Renal pelvis (tissue), 1 donor: ENCODE measurements at regions not wholly inside any gene's neighbourhood (a gene's known extent, or its start where the extent isn't known, plus 50 kb on each side); places are given as distances from the start of the nearest gene placed in this dataset.
A peak's percentile ranks its signal among the peaks of the same experiment; 100 is the strongest.

Source experiments
- DNase-seq: peaks from one replicate; pipeline ENCODE4 v3.0.0-alpha.2; 2013

DNA sequence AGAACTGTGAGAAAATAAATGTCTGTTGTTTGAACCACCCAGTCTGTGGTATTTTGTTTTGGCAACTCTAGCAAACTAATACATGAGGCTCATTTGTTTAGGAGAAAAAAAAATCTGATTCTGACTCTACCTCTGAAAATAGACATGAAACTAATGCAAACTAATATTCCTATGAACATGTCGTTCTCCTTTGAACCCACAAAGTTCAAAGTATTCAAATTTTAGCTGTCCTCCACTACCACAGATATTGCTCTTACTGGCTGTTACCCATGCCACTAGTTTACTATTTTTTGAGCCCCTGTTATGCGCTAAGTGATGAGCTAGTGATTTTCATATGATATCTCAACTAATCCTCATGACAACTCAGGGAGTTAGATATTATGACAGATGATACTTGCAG is 58.8 kb upstream of the ZNF804B start:
- DNase-seq = no peak

DNA sequence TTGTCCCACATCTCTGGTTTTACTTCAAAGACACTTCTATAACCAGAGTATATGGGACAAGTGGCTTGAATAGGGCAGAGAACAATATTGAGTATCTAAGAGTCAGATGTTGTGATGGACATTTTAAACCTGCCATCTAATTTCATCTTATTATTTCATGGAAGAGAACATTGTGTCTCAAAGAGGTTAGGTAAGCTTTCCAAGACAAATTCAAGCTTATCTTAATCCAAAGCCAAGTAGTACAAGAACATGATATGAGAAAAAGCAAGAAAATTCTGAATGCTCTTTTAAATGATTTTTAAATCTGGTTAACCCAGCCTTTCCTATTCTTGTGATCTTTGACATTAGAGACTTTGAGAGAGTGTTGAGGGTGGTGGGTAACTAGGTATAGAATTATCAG is 65.3 kb upstream of the ZNF804B start:
- DNase-seq = no peak

DNA sequence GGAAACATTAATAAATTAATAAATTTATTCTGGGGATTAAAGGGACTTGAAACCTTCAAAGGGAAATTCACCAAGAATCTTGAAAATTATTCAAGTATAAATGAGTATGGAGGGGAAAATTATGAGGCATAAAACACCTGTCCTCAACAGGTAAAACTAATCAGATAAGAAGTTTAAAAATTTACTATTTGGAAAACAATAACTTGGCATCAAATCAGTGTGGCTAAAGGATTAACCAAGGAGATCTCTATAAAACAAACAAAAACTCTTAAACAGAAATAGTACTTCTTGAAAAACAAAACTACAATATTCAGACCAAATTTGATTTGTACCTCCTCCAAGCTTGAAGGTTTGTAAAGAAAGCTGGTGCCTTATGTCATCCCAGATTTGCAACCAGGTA is 66.4 kb upstream of the ZNF804B start:
- no peak for DNase-seq

DNA sequence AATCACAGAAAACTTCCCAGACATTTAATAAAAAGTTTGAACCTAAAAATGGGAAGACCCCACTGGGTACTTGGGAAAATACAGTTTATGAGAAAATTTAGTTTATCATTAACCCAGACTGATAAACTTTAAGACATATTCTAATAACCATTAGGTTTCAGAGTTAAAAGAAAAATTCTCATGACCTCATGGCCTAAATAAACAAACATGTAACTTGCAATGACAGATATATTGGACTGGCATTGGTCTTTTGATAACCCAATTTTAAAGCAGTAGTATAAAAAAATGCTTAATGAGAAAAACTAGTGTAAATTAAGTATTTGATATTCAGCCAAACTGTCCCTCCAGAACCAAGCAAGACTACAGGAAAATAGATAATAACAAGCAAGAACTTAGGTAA is 67.0 kb upstream of the ZNF804B start:
- no peak for DNase-seq

DNA sequence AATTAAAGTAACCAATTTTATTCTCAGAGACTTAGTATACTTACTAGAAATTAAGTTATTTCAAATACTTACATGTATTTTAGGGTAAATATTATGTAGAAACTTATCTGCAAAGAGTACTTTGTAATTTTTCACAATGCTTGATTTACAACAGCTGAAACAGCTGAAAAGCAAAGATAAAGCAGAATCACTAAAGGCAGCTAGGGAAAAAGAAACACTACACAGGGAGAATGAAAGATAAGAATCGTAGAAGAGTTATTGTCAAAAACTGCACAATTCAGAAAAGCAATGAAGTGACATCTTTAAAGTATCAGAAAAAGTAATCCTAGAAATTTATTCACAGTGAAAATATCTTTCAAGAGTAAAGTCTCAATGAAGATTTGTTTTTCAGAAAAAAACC is 69.7 kb upstream of the ZNF804B start:
- no peak for DNase-seq

DNA sequence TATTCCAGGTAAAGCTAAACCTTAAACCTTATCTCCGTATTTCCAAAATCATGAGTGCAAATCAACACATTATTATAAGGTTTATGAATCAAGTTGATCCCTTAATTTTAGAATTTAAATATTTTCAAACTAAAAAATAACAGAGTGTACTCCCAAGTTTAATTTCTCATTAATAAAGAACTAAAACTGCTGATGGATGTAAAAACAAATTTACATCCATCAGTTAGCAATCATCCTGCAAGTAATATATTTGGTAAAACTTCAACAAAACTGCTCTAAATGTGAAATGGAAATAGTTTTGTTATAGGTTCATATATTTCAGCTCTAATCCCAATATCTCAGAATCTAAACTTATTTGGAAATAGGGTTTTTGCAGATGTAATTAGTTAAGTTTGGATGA is 71.3 kb upstream of the ZNF804B start:
- no peak for DNase-seq

DNA sequence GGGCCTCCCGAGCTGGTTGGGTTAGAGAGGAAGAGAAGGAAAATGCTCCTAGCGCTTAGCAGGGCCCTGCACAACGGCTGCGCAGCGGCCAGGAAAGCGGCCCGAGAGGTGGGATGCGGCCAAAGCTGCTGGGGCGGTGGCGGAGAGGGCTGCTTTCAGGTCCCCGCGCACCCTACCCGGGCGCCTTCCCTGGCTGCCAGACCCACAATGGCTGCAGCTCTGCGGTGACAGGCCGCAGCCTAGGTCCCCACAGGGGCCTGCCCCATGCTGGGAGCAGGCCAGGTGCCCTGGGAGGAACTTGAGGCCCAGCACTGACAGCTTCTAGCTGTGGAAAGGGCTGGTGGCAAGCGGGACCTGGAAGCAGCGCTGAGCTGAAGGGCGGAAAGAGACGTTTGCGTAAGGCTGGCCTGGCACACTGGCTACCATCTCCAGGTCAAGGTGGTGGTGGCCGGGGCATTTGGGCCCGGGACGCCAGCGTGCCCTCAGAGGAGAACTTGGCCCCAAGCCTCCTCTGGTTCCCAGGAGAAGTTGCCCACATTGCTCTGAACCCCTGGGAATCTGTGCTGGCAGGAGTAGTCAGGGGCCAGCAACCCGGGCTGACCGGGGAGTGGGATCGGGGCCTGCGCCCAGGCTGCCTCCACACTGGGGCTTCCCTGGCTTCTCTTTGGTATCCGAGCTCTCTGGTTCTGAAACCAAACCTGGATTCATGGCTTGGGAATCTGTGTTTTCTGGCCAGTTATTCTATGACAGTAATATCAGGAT is 72.9 kb upstream of the ZNF804B start:
- DNase-seq = no peak

DNA sequence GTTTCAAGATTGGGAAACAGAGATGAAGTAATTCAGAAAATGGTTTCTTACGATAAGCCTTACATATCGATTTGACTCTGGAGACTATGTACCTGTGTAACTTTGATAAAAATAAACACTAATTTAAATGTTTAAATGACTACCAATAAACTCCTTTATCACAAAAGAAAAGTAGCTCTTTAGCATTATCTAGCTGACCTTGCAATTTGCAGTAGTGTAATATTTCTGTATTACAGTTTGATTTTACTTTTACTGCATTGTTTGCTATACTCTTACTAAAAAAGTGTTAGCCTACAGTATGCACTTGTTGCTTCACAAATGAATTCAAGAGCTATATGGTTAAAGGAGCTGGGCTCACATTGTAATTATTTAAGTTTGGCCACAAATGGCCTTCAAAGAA is 77.8 kb upstream of the ZNF804B start:
- no peak for DNase-seq

DNA sequence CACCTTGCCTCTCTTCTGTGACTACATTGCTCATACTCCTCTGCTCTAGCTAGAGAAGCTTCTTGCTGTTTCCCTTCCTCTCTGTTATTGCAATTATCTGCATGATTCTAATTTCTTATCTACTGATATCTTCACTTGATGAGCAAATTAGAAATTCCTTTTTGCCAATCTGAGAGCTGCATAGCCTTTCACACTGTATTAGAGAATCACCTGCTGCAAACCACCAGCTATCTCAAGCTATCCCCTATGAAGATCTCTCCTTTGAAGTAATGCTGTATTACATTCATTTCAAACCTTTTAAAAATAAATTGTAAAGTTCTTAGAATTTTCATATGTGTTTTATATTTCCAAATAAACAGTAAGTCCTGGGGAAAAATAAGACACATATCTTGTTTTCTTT is 89.0 kb upstream of the ZNF804B start:
- no peak for DNase-seq

DNA sequence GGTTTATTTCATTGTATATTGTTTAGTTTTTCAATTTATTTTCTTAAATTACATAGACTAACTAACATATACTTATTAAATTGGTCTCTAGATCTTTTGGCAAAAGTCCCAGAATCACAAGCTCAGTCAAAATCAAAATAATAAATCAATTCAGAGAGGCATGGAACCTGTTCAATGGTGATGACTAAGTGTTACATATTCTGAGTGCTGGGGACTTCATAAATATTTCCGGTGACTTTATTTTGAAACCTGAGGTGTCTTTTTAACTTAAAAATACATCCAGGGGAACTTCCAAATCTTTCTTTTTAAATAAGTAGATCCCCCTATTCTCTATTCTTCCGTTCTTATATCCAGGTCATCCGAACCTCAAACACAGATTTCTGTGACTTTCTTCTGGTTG is 89.6 kb upstream of the ZNF804B start:
- no peak for DNase-seq

DNA sequence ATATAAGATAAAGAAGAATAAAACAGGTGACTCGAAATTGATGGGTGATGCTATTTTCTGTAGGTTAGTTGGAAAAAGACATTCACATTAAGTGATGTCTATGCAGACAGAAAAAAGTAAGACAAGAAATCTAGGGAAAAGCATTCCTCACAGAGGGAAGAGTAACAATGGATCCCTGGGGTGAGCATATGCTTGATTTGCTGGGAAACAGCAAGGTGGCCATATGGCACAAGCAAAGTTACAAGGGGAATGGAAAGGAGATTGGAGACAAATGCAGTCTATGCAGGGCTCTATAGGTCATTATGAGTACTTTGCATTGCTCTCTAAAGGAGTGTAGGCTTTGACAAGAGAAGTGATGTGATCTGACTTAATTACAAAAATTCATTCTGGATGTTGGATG is 90.9 kb upstream of the ZNF804B start:
- no peak for DNase-seq

DNA sequence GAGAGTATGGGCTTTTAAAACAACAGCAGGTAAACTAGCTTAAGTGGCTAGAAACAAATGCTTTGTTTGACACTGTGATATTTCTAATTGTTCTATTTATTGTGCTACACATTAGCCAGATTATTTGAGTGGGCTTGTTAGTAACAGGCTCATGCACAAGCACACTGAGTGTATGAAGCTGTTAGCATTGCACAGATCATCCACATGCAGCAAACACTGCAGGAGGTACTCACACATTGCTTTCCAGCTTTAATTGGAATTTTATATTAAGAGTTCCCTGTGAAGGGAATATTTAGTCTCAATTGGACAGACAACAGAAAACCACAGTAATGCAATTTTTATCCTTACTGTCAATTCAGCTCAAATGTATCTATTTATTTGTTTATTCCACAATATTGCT is 92.9 kb upstream of the ZNF804B start:
- no peak for DNase-seq

DNA sequence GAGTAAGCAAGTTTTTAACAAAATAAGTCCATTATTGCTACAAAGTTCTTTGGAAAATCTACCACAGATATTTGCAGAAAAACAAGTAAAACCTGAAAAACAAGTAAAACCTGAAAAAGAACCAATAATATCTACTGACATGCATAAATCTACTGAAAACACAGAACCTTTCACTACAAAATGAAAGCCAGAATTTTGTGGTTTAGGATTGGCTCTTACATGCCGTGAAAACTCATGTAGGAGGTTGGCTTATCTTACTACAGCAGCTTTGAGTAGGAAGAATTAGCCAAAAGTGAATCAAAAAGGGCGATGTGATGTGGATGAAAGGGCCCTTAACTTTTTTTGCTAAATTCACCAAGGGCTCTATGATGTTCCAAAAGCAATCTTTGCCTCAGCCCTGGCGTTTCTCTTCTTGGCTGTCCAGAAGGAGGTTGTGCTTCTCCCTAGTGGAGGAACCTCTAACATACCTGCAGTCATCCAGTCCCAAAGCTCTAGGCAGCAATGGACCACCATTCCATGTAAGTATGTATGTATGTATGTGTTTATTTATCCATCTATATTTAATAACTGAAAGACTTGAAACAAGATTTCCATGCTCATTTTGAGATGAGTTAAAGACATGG is 93.5 kb upstream of the ZNF804B start:
- DNase-seq = no peak

DNA sequence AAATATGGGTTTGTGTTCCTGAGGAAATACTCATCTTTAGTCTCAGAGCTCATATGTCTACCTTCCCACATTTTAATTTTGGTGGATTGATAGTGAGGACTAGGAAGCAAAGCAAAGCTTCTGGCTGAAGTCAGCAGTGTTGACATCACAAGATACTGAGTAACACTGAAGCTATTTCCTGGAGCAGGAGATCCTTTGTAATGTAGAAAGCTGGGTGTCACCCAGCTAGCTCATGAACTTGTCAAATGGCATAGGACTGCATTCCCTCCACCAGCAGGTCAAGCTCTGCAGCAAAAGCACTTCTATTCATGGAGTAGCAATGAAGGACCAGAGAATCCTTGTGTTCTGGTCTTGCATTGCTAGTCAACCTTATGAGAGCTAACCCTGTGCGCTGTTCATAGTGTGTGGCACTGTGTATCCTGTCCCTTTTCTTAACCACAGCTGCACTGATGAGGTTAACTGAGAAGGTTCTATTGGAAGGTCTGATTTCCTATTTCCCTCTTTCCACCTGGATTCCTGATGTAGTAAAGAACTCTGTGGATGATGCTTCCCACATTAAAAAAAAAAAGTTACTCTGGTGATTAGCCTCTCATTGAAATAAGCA is 94.8 kb upstream of the ZNF804B start:
- no peak for DNase-seq

DNA sequence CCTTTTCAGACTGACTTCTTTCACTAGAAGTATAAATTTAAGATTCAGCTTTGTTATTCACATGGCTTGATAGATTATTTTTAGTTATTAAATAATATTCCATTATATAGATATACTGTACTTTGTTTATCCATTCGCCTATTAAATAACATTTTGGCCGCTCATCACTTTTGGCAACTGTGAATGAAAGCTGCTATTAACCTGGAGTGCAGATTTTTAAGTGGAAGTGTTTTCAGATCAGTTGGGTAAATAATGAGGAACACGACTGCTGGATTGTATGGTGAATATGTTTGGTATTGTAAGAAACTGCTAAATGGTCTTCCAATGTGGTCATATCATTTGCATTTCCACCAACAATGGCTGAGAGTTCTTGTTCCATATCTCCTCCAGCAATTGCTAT is 97.6 kb upstream of the ZNF804B start:
- DNase-seq = no peak

DNA sequence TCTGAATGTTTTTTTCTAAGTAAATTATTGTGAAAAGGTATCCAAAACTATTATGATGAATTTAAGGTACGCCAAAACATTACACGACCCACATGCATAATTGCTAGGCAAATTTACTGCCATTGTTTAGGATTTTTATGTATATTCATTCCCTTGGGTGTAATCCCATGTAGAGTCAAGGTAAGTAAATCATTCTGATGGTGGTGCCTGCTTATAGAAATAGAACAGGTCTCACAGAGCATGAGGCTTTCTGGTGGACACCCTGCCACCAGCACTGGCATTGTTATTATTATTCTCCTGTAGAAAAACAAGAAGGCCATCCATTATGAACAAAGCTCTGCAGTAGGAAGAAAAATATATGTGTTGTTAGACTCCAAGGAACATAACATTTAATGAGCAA is 111.7 kb upstream of the ZNF804B start:
- no peak for DNase-seq

DNA sequence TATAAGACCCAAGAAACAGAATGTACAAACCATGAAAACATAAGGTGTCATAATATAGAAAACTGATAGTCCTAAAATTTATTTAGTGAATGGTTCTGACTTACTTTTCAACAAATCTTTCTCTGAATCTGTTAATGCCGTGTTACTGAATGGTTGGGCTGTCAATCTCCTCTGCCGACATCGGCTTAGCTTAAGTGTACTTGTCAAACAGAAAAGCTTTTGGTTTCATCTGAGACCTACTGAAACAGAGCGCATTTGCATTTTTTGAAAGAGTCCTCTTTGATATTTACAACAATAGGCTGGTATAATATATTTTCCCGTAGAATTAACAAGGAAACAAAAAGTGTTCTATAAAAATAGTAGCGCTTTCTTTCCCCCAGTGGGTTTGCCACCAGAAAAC is 120.9 kb upstream of the ZNF804B start:
- no peak for DNase-seq

DNA sequence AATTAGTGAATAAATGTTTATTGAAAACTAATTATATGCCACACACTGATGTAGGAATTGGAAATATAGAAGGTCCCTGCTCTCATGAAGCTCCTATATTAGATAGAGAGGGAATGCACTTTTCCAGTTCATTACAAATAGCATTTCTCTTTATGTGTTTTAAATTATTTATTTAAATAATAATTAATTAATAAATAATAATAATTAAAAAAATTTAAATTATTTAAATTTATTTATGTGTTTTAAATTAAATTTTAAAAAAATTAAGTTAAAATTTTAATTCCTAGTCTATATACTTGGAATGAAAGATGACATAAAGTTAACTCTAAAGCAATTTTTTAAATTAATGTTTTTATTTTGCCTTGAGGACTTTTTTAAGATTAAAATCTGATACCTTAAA is 121.7 kb upstream of the ZNF804B start:
- no peak for DNase-seq

DNA sequence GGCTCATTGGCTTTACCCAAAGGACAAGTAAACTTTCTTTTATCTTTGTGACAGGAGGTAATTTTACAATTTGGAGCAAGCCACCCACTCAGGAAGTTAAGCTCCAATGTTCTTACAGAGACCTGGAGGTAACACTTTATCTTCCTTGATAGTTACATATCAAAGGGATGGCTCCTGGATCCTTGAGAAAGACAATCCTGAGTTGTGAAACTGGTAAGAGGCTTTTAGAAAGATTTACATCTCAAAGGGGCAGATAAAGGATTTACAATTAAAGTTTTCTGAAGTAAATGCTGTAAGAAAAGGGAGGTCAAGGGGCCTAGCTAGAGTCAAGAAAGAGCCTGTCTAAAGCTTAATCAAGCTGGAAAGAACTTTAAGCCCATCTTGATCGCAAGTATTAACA is 124.4 kb upstream of the ZNF804B start:
- peak; percentile 10 for DNase-seq

DNA sequence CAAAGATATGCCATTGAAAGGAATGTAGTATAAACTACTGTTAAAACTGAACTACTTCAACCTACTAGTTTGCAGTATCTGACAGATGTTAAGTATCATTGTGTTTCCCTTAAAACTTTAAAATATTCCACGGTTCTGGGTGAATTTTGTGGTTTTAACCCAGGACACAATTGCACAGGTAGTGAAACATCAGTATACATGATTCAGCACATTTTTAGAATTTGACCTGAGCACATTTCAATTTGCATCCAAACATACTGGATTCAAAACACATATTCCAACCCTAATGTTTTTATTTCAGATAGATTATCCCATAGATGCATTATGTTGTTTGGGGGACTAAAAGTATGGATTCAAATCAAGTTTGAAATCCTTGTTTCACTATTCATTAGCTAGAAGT is 129.9 kb upstream of the ZNF804B start:
- no peak for DNase-seq

DNA sequence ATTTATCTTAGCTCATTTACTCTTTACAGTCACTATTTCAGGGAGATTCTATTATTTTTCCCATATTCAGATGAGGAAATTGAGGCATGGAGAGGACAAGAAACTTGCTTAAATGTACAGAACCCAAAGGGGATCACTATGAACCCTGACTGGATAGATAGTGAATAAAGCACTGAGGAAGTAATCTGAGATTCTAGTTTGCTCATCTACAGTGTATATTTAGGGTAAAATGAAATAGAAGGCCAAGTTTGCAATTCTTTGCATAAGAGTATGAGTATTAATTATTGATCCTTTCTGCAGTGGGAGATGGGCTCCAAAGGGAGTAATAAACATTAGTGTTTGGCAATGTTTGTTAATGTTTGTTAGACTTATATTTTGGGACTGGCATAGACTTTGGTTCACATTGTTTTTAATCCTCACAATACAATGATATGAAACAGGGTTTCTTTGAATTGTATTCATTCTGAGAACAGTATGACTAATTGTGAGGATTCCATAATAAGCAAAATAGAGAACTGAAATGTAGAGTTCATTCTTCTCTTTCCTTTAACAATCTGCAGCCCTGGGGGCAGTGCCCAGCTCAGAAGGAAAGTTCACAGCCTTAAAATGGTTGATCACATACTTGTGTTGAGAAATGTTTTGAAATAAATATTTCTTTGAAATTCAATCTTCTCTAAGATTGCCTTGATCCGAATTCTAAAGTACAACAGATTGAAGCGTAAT is 131.0 kb upstream of the ZNF804B start:
- DNase-seq = no peak

DNA sequence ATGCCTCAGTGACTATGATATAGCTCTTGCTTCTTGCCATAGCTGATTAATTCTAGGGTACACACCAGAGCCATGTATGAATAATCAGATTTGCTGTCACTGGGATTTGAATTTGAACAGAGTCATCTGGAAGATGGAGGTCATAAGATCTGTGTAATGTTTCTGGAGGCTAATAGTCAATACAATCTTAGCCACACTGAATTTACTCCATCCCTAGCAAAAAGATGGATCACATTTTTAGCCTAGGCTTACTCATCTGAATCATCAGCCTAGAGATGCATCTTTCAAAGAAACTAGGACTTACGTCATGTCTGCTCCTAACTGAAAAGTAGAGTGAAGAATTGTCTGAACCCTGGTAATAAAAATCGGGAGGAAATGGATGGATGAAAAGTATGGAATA is 142.3 kb upstream of the ZNF804B start:
- no peak for DNase-seq

DNA sequence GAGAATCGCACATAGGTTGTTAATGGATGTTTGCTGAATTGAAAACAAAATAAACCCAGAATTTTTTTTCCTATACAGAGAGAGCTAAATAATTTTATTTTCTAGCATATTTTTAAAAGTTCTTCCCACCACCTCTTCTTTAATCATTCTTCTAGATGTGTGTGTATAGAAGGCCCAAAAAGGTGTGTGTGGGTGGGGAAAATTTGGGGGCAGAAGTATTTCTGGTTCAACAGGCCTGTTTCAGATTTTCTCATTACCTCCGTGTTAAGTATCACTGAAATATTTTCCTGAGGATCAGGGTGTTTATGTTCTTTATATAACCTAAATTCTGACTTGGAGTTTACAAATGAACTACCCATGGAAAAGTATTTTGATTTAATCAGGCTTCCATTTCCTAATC is 144.2 kb upstream of the ZNF804B start:
- DNase-seq = no peak
